BE2C (cell line): ENCODE measurements at regions not wholly inside any gene's neighbourhood (a gene's known extent, or its start where the extent isn't known, plus 50 kb on each side); places are given as distances from the start of the nearest gene placed in this dataset.

Experiments used
- DNase-seq: peaks from one replicate; pipeline ENCODE4 v3.0.0-alpha.2; 2020
- H3K27me3 ChIP-seq: fragments of 250-450 bp; sonication (Bioruptor Pico); 2 replicates; pipeline ENCODE4 v1.5.1; 2020; ENCODE audit warnings: mild to moderate bottlenecking
- H3K36me3 ChIP-seq: fragments of 250-450 bp; sonication (Bioruptor Pico); 2 replicates; pipeline ENCODE4 v1.5.1; 2020; ENCODE audit warnings: mild to moderate bottlenecking
- H3K4me1 ChIP-seq: fragments of 250-450 bp; sonication (Bioruptor Pico); 2 replicates; pipeline ENCODE4 v1.5.1; 2020
- H3K4me3 ChIP-seq: 2 replicates; pipeline ENCODE4 v1.5.1; 2011; ENCODE audit warnings: low read depth, low read length
- H3K9me3 ChIP-seq: fragments of 250-450 bp; sonication (Bioruptor Pico); 2 replicates; pipeline ENCODE4 v1.5.1; 2020
- CTCF ChIP-seq: IDR thresholded peaks from 2 replicates; pipeline ENCODE4 v1.5.1; 2012; ENCODE audit warnings: mild to moderate bottlenecking, low read depth, low read length

GRCh38 chr17:74108126-74108705 is 95.3 kb upstream of the RPL38 start:
- Histone ChIP-seq H3K4me1 (no peaks in the 10 kb centered on the region), H3K27me3 (no peaks in the 10 kb centered on the region), H3K36me3 (no peaks in the 10 kb centered on the region), H3K4me3 (no peak overlapping the region), H3K9me3 (0 out of 2 replicates have a peak, but pooled peaks cover 3% of the 10 kb centered on the region)
- DNase-seq, result no peak
- TF ChIP-seq CTCF, result no peak

GRCh38 chr17:74110467-74110866 is 93.0 kb upstream of the RPL38 start:
- no peaks in the 10 kb centered on the region for H3K27me3 ChIP-seq
- no peak for TF ChIP-seq CTCF
- no peaks in the 10 kb centered on the region for H3K4me1 ChIP-seq
- H3K9me3 ChIP-seq, result 0 out of 2 replicates have a peak, but pooled peaks cover 3% of the 10 kb centered on the region
- H3K36me3 ChIP-seq, result no peaks in the 10 kb centered on the region
- DNase-seq, result no peak
- no peak overlapping the region for H3K4me3 ChIP-seq

- DNase-seq, result no peak
- TF ChIP-seq CTCF, result no peak
- Histone ChIP-seq H3K4me1 (no peaks in the 10 kb centered on the region), H3K9me3 (0 out of 2 replicates have a peak, but pooled peaks cover 3% of the 10 kb centered on the region), H3K27me3 (no peaks in the 10 kb centered on the region), H3K4me3 (no peak overlapping the region), H3K36me3 (no peaks in the 10 kb centered on the region)
These were observed 90.2 kb upstream of the RPL38 start for GRCh38 chr17:74113326-74113725.

- Histone ChIP-seq H3K9me3 (0 out of 2 replicates have a peak, but pooled peaks cover 3% of the 10 kb centered on the region), H3K4me3 (no peak overlapping the region), H3K4me1 (no peaks in the 10 kb centered on the region), H3K27me3 (no peaks in the 10 kb centered on the region), H3K36me3 (no peaks in the 10 kb centered on the region)
- no peak for DNase-seq
- TF ChIP-seq CTCF, result no peak
These were observed 89.5 kb upstream of the RPL38 start for GRCh38 chr17:74113952-74114351.

GRCh38 chr17:74114881-74115470 is 88.5 kb upstream of the RPL38 start:
- no peak for TF ChIP-seq CTCF
- 0 out of 2 replicates have a peak, but pooled peaks cover 3% of the 10 kb centered on the region for H3K9me3 ChIP-seq
- no peaks in the 10 kb centered on the region for H3K36me3 ChIP-seq
- H3K4me3 ChIP-seq, result no peak overlapping the region
- H3K27me3 ChIP-seq, result no peaks in the 10 kb centered on the region
- H3K4me1 ChIP-seq, result no peaks in the 10 kb centered on the region
- DNase-seq, result no peak

- Histone ChIP-seq H3K36me3 (no peaks in the 10 kb centered on the region), H3K4me3 (no peak overlapping the region), H3K9me3 (0 out of 2 replicates have a peak, but pooled peaks cover 3% of the 10 kb centered on the region), H3K27me3 (no peaks in the 10 kb centered on the region), H3K4me1 (no peaks in the 10 kb centered on the region)
- no peak for TF ChIP-seq CTCF
- no peak for DNase-seq
These were observed 87.9 kb upstream of the RPL38 start for GRCh38 chr17:74115586-74115985.
